Hematopoietic multipotent progenitor cell treated with erythropoietin and hydrocortisone succinate and interleukin-3 and kit ligand, for 4 days (in vitro differentiated cells): ENCODE measurements at regions not wholly inside any gene's neighbourhood (a gene's known extent, or its start where the extent isn't known, plus 50 kb on each side); places are given as distances from the start of the nearest gene placed in this dataset.

Experiments used
- DNase-seq: peaks from one replicate; pipeline ENCODE4 v3.0.0-alpha.2; 2015

GRCh38 chr1:183711165-183711682 lies 58.1 kb upstream of the APOBEC4 start:
- no peak for DNase-seq

- DNase-seq, result no peak
These were observed 57.6 kb upstream of the APOBEC4 start for GRCh38 chr1:183710734-183711133.

GRCh38 chr1:183710333-183710732 lies 57.2 kb upstream of the APOBEC4 start:
- no peak for DNase-seq

- no peak for DNase-seq
These were observed 51.0 kb upstream of the APOBEC4 start for GRCh38 chr1:183704131-183704530.
